Nephron progenitor cell (in vitro differentiated cells): ENCODE measurements at regions not wholly inside any gene's neighbourhood (a gene's known extent, or its start where the extent isn't known, plus 50 kb on each side); places are given as distances from the start of the nearest gene placed in this dataset.
"Not testable (repeated sequence)": the region's sequence is repeated elsewhere in the genome, so short reads cannot be mapped to it uniquely, and the experiment has no call there.

ENCODE experiments used
- DNase-seq: peaks from one replicate; pipeline ENCODE4 v3.0.0; 2021
- H3K27ac Mint-ChIP-seq: 2 replicates; pipeline ENCODE4 v1.8.0; 2021; ENCODE audit warnings: mild to moderate bottlenecking, moderate library complexity, mixed read lengths
- H3K27me3 Mint-ChIP-seq: 2 replicates; pipeline ENCODE4 v1.8.0; 2021; ENCODE audit warnings: mild to moderate bottlenecking, low read depth, mixed read lengths; ENCODE audit not compliant: poor library complexity
- H3K36me3 Mint-ChIP-seq: 2 replicates; pipeline ENCODE4 v1.8.0; 2021; ENCODE audit warnings: low read depth, mixed read lengths
- H3K4me1 Mint-ChIP-seq: 2 replicates; pipeline ENCODE4 v1.8.0; 2021; ENCODE audit warnings: mixed read lengths
- H3K4me3 Mint-ChIP-seq: 2 replicates; pipeline ENCODE4 v1.8.0; 2021; ENCODE audit warnings: mild to moderate bottlenecking, moderate library complexity, mixed read lengths
- H3K9me3 Mint-ChIP-seq: 2 replicates; pipeline ENCODE4 v1.8.0; 2021; ENCODE audit warnings: mild to moderate bottlenecking, moderate library complexity, mixed read lengths
- CTCF ChIP-seq: fragments of 200-600 bp; sonication (generic); IDR thresholded peaks from 2 replicates; pipeline ENCODE4 v1.5.0; 2021; ENCODE audit warnings: antibody characterized with exemption

- Mint-ChIP-seq H3K27me3 (no peaks in the 10 kb centered on the region), H3K27ac (no peak overlapping the region), H3K4me1 (no peaks in the 10 kb centered on the region), H3K36me3 (no peaks in the 10 kb centered on the region), H3K9me3 (peaks cover 38% of the 10 kb centered on the region), H3K4me3 (no peak overlapping the region)
- DNase-seq = no peak
- TF ChIP-seq CTCF = no peak
These were observed 60.8 kb upstream of the NAMPT start for GRCh38 chr7:106345421-106346166.

- H3K36me3 Mint-ChIP-seq = no peaks in the 10 kb centered on the region
- no peak for DNase-seq
- H3K4me3 Mint-ChIP-seq = no peak overlapping the region
- no peak overlapping the region for H3K27ac Mint-ChIP-seq
- no peak for TF ChIP-seq CTCF
- H3K9me3 Mint-ChIP-seq = peaks cover 46% of the 10 kb centered on the region
- H3K4me1 Mint-ChIP-seq = no peaks in the 10 kb centered on the region
- no peaks in the 10 kb centered on the region for H3K27me3 Mint-ChIP-seq
These were observed 60.1 kb upstream of the NAMPT start for GRCh38 chr7:106344861-106345260.

GRCh38 chr7:106344211-106344610 lies 59.4 kb upstream of the NAMPT start:
- Mint-ChIP-seq H3K4me3 (no peak overlapping the region), H3K4me1 (no peaks in the 10 kb centered on the region), H3K9me3 (peaks cover 48% of the 10 kb centered on the region), H3K27ac (no peak overlapping the region), H3K27me3 (no peaks in the 10 kb centered on the region), H3K36me3 (no peaks in the 10 kb centered on the region)
- no peak for TF ChIP-seq CTCF
- no peak for DNase-seq

GRCh38 chr7:106342049-106342448 lies 57.3 kb upstream of the NAMPT start:
- not testable (repeated sequence) for H3K4me3 Mint-ChIP-seq, H3K4me1 Mint-ChIP-seq, H3K27ac Mint-ChIP-seq, DNase-seq, H3K27me3 Mint-ChIP-seq, H3K36me3 Mint-ChIP-seq
- H3K9me3 Mint-ChIP-seq = peaks cover 49% of the 10 kb centered on the region

GRCh38 chr7:106340247-106340596 lies 55.4 kb upstream of the NAMPT start:
- peaks cover 52% of the 10 kb centered on the region for H3K9me3 Mint-ChIP-seq
- not testable (repeated sequence) for H3K27me3 Mint-ChIP-seq, H3K4me3 Mint-ChIP-seq

GRCh38 chr7:106339513-106340246 lies 54.9 kb upstream of the NAMPT start:
- no peaks in the 10 kb centered on the region for H3K36me3 Mint-ChIP-seq
- H3K27ac Mint-ChIP-seq = no peak overlapping the region
- no peaks in the 10 kb centered on the region for H3K4me1 Mint-ChIP-seq
- no peak overlapping the region for H3K4me3 Mint-ChIP-seq
- no peak for TF ChIP-seq CTCF
- no peak for DNase-seq
- H3K9me3 Mint-ChIP-seq = peaks cover 52% of the 10 kb centered on the region
- H3K27me3 Mint-ChIP-seq = no peaks in the 10 kb centered on the region

More at GRCh38 chr7:106340247-106340596, 55.4 kb upstream of the NAMPT start:
- H3K36me3 Mint-ChIP-seq, H3K4me1 Mint-ChIP-seq, DNase-seq, H3K27ac Mint-ChIP-seq: not testable (repeated sequence)

GRCh38 chr7:106337754-106338153 lies 53.0 kb upstream of the NAMPT start:
- TF ChIP-seq CTCF = no peak
- no peaks in the 10 kb centered on the region for H3K36me3 Mint-ChIP-seq
- no peak overlapping the region for H3K27ac Mint-ChIP-seq
- H3K9me3 Mint-ChIP-seq = peaks cover 39% of the 10 kb centered on the region
- no peaks in the 10 kb centered on the region for H3K4me1 Mint-ChIP-seq
- no peak overlapping the region for H3K4me3 Mint-ChIP-seq
- no peak for DNase-seq
- H3K27me3 Mint-ChIP-seq = peaks cover 3% of the 10 kb centered on the region
